Hypothalamus (tissue), 51 donors: ENCODE measurements at regions not wholly inside any gene's neighbourhood (a gene's known extent, or its start where the extent isn't known, plus 50 kb on each side); places are given as distances from the start of the nearest gene placed in this dataset.
"Not testable (repeated sequence)": the region's sequence is repeated elsewhere in the genome, so short reads cannot be mapped to it uniquely, and the experiment has no call there.

Source experiments
- DNase-seq, 51 donors: peaks; one replicate each; lab custom pipeline; 2025; lab: John Stamatoyannopoulos, UW

DNA sequence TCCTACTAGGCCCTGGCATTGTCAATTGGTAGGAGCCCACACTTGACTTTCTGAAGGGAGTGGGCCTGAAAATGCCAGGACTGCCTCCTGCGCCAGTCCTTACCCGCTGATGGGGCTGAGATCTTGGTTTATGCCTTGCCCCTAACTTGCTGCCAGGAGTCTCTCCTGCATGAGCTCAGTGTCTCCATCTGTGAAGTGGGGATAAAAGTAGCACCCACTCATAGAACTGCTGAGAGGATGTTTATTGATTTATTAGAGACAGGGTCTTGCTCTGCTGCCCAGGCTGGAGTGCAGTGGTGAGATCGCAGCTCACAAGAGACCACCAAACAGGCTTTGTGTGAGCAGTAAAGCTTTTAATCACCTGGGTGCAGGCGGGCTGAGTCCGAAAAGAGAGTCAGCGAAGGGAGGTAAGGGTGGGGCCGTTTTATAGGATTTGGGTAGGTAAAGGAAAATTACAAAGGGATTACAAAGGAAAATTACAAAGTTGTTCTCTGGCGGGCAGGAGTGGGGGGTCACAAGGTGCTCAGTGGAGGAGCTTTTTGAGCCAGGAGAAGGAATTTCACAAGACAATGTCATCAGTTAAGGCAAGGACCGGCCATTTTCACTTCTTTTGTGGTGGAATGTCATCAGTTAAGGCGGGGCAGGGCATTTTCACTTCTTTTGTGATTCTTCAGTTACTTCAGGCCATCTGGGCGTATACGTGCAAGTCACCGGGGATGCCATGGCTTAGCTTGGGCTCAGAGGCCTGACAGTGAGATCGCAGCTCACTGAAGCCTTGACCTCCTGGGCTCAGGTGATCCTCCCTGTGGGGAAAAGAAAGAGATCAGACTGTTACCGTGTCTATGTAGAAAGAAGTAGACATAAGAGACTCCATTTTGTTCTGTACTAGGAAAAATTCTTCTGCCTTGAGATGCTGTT is 93.7 kb downstream of the LSM3 start:
- DNase-seq = not testable (repeated sequence)

DNA sequence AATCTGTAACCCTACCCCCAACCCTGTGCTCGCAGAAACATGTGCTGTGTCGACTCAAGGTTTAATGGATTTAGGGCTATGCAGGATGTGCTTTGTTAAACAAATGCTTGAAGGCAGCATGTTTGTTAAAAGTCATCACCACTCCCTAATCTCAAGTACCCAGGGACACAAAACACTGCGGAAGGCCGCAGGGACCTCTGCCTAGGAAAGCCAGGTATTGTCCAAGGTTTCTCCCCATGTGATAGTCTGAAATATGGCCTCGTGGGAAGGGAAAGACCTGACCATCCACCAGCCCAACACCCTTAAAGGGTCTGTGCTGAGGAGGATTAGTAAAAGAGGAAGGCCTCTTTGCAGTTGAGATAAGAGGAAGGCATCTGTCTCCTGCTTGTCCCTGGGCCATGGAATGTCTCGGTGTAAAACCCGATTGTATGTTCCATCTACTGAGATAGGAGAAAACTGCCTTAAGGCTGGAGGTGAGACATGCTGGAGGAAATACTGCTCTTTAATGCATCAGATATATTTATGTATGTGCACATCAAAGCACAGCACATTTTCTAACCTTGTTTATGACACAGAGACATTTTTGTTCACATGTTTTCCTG is 94.4 kb downstream of the LSM3 start:
- not testable (repeated sequence) for DNase-seq

DNA sequence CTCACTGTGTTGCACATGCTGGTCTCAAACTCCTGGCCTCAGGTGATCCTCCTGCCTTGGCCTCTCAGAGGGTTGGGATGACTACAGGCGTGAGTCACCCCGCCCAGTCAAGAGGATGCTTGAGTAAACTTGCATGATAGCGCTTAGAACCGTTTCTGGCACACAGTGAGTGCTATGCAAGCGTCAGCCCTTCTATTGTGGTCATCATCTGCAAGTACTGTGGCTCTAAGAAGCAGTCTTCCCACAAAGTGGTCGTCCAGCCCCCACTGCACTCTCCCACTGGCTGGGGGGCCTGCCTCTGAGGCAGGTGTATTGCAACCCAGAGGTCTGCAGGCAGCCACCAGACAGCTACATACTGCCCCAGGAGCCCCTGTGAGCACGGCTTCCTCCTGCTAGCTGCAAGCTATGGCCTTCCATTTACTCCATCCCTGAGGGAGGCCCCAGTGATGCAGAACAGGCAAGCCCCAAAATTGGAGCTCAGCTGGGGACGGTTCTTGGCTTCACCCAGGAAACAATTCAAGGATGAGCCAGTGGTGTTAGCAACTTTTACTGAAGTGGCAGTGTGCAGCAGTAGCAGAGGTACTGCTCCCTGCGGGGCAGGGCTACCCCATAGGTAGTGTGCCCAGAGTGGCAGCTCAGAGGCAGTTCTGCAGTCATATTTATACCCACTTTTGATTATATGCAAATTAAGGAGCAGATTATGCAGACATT is 95.4 kb downstream of the LSM3 start:
- no peak for DNase-seq

DNA sequence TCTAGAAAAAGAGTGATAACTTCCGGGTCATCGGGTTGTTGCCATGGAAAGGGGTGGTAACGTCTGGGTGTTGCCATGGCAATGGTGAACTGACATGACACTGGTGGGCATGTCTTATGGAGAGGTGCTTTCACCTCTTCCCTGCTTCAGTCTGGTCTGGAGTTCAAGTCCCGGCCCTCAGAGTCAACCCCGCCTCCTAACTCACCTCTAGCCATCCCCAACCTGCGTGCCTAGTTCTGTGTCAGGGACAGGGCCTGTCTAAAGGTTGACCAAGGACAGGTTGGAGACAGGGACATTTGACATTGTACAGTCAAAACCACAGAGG is 96.0 kb downstream of the LSM3 start:
- no peak for DNase-seq

DNA sequence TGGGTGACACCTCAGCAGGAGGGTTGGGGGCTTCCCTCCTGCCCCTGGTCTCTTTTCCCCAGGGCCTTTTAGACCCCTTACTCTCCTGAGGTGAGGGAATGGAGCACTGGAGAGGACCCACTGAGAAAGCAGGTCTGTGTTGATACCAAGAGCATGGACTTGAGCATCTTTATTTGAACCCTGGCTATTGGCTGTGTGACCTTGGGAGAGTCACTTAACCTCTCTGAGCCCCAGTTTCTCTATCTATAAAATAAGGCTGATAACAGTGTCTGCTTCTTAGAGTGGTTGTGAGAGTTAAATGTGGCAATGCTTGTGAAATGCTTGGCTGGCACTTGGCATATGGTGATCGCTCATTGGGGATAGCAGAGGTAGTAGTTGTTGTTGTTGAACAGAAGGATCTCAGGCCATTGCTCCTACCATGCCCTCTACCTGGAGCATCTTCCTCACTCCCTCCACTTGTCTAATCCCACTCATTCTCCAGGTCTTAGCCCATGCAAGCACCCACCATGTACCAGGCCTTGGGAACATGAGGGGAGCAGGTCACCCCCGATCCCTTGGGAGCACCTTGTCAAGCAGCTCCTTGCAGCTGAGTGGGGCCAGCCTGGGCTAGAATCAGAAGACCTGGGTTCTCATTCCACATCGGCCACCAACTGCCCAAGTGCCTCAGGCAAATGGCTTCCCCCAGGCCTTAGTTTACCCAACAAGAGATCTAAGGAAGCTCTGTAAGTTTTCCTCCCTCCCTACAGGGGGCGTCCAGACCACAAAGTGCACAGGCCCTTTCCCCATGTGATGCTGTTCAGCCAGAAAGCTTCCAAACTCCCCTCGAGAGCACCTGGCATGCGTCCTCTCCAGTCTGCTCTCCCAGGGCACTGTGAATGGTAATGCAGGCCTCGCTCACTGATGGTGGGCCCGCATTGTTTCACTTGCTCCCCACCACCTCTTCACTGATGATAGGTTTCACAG is 96.7 kb downstream of the LSM3 start:
- DNase-seq = no peak

DNA sequence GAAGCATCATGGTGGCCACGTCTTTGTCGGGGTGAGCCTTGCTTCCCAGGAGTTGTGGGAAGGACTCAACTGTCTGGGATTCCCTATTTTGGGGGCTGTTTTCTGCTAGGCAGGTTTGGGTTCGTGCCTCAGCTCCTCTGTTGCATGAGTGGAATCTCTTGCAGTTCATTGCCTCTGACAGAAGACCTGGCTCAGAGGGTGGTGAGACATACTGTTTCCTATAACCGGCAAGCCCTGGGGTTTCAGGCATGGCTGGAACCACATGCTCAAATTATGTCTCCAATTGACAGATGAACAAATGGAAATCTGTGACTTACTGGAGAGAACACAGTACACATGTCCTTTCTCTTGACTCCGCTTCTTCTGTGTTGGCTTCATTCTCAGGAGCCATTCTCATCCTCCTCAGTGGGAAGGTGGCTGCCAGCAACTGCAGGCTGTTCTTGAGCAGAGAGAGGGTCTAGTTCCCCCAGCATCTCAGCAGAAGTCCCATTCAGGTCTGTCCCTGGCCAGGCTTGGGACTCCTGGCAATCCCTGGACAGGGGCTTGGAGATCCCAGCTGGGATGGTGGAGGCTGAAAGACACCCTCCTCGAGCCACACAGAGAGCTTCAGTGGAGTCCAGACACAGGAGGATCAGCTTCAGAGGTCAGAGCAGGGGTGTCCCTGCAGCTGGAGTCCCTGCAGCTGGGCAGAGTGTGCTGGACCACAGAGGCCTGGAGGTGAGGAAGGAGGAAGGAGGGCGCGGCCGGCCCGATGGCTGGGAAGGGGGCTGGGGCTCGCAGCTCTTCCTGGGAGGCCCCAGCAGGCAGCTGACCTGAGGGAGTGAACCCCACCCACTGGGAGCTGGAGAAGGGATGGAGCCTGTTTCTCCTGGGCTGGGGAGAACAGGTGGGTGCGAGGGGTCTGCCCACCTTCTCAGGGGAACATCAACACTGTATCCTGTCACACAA is 97.6 kb downstream of the LSM3 start:
- DNase-seq = no peak

DNA sequence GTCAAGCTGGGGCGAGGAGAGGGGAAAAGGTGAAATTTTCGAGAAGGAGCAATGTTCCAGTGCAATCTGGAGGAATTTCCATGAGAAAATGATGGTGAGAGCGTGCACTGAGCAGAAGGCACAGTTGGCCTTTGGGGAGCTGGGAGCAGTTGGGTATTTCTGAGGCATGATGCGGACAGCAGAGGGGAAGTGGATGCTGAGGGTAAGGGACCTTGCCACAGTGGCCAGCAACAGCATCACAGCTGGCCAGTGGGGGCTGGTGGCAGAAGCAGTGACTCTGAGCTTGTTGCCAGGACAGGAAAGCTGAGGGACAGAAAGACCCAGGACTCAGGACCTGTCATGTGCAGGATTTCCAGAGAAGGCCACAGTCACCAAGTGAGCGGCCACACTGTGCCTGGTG is 98.9 kb downstream of the LSM3 start:
- no peak for DNase-seq

DNA sequence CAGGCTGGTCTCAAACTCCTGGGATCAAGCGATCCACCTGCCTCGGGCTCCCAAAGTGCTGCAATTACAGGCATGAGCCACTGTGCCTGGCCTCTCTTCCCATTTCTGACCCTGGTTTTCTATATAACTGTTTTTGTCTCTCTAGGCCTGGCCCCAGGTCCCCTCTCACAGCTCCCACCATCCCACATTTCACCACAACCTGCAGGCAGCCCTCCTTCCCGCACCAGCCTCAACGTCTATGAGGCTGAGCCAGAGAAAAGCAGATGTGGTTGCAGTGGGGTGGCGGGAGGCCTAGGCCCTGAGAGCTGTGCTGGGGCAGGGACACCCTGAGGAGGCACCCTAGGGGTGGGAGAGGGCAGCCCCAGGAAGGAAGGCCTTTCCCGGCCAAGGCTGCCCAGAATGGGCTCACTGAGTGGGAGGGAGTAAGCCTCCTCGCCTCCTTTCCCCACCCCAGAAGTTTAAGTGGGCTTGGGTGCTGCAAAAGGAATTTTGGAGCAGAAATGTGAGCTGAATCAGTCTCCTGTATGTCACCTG is 99.7 kb downstream of the LSM3 start:
- DNase-seq = no peak

DNA sequence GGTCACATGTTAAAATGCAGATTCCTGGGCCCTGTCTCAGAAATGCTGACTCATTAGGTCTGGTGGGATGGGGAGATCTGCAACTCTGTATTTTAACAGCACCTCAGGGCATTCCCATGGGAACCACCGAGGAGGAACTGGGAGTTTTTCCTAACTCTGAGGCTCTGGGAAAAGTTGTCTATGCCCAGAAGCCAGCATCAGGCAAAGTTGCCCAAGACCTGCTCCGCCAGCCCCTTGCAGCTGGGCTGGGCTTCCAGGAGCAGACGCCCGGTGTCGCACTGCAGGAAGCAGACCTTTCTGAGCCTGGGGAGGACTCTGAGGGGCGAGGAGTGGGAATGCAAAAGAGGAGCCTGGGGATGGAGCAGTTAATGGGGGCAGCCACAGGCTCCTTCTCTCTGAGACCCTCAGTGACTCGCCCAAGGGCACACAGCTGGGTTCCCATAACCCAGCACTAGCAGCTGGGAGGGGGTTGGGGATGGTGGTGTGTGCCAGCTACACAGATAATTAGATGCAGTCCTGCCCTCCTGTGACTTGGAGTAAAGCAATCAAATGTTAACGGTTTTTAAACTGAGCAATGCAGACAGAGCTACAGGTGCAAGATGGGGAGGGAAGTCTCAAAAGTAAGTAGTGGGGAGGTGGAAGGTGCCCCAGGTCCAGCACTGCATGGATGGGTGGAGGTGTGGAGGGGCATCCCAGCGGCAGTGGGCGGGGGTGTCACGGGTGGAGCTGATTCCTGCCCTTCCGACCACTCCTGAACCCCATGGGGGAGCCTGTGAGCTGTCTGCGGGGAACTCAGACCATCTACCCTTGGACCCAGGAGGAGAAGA is 100.4 kb downstream of the LSM3 start:
- no peak for DNase-seq

DNA sequence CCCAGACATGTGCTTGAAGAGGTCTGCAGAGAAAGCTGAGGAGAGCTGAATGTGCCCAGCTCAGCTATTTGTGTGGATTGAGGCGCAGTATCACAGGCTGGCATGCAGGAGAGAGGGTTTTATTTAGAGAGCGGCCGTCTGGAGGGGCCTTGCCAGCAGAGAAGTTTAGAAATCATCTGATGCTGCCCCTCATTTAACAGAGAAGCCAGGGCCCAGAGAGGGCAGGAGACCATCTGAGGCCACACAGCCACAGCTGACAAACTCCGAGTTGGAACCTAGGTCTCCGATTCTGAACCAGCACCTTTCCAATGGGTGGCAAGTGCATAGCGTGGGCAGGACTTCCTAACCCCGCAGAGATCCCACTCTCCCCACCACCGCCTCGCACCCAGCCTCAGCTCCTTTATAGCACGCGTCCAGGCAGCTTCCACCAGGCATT is 101.0 kb downstream of the LSM3 start:
- DNase-seq = no peak

DNA sequence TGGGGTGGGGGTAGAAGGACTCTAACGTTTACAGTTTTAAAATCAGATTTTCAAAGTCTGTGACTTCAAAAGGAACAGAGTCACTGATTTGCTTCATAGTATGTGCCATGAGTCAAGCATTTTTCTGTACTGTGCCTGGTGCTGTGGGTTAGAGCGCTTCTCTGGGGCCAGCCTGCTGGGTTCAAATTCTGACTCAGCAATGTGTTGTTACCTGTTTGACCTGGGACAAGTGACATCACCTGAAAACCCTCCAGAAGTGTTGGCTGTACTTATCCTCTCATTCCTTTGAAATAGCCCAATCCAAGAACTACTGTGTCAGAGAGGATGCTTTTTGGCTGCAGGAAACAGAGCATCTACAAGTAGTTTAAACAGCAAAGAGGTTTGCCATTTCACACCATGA is 101.7 kb downstream of the LSM3 start:
- DNase-seq = no peak

DNA sequence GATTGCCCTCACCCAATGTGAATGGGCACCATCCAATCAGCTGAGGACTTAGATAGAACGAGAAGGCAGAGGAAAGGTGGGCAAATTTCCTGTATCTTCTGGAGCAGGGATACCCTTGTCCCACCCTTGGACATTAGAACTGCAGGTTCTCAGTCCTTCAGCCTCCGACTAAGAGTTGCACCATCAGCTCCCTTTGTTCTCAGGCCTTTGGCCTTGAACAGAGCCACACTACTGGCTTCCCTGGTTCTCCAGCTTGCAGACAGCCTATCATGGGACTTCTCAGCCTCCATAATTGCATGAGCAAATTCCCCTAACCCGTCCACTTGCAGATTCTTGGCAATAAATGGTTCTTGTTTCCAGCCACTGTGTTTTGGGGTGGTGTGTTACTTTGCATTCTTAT is 102.4 kb downstream of the LSM3 start:
- no peak for DNase-seq

DNA sequence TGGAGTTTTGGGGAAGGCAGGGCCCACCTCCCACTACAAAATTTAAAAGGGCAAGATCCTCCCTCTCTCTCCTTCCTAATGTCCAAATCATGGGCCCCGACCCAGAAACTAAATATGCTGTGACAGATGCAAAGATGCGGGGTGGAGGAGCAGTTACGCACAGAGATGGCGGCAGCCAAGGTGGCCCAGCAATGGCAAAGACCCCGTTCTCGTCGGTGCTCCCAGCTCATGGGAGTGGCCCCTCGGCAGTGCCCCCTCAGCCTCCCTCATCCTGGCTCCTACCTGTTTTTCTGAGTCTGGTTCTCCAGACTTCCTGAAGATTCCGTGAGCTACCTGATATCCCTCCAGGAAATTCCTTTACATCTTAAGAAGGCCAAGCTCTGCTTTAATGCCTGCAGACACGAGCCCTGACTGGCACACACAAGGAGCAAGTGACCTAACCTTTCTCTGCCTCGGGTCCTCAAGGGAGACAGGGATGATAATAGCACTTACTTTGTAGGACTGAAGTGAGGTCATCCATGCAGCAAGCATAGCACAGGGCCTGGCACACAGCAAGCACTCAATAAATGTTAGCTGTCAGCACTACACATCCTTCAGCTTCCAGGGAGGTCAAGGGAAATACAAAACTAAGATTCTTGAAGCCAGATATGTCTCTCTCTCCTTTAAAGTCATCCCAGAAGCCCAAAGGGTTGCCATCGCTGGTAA is 103.5 kb downstream of the LSM3 start:
- DNase-seq = no peak

DNA sequence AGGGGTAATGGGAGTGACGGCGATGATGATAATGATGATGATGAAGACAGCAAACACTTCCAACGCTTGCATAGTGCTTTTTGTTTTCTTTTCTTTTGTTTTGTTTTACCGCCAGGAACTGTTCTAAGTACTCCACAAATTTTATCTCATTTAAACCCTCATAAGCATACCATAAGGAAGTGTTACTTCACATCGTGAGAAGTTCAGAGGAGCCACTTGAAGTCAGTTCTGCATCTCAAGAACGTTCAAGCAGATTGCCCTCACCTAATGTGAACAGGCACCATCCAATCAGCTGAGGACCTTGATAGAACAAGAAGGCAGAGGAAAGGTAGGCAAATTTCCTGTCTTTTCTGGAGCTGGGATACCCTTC is 104.1 kb downstream of the LSM3 start:
- no peak for DNase-seq

DNA sequence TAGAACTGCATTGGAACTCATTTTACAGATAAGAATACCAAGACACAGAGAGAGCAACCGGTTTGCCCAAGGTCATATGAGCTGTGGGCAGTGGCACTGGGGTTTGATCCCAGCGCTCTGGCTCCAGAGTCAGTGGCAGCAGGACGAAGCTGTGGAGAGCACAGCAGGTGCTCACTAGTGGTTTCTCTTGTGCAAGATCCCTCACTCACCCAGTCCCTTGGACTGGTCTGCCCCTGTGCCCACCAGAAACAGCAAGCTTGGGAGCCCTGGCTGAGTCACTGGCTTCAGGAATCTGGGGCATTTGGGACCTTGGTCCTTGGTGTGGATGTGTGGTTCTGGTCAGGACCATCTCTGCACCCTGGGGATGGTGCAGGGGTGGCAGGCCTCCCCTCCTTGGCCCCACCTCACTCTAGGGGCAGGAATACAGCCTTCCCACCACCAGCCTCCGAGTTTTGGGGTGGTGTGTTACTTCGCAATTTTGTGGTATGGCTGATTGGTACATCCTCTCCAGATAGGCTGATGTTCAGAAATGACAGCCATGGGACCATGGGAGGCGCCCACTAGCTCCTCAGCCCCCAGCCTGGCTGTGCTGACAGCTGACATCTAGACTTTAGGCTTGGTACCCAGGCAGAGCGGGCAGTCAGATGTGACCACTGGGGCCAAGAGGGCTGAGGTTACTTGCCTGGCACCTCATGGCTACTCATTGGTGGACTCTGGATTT is 104.6 kb downstream of the LSM3 start:
- no peak for DNase-seq

DNA sequence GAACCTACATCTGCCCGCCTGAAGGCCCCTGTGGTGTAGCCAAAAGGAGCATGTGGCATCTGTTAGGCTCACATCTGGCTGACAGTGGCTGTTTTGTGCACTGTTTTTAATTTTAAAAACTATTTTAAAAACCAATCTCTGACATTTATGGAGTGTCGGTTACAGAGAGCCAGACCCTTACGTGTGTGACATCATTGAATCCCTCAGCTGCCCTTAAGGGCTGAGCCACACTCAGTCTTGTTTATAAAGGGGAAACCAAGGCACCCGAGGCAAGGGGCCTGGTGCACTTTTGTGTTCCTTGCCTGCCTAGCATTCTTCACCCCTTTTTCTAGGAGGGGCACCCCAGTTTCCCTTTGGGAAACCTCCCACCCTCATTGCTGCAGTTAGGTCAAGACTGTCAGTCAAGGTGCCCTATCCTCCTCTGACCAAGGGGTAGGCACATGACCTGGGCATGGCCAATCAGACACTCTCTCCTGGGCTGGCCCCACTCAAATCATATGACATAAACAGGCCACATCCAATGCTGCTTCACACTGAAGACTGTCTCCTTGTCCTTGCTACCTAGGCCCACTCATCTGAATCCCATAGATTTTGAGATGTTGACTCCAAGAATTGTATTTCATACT is 105.3 kb downstream of the LSM3 start:
- no peak for DNase-seq
